Fibroblast of skin of back (primary cell): ENCODE measurements at regions not wholly inside any gene's neighbourhood (a gene's known extent, or its start where the extent isn't known, plus 50 kb on each side); places are given as distances from the start of the nearest gene placed in this dataset.
A peak's percentile ranks its signal among the peaks of the same experiment; 100 is the strongest.

ENCODE experiments used
- DNase-seq: peaks from one replicate; pipeline ENCODE4 v3.0.0-alpha.2; 2013

- no peak for DNase-seq
These were observed 382.2 kb upstream of the CADM1 start for GRCh38 chr11:115886422-115886733.

GRCh38 chr11:115885535-115886421 is 381.6 kb upstream of the CADM1 start:
- no peak for DNase-seq

GRCh38 chr11:115884800-115885534 is 380.8 kb upstream of the CADM1 start:
- no peak for DNase-seq

GRCh38 chr11:115874843-115875242 is 370.6 kb upstream of the CADM1 start:
- DNase-seq = no peak

- no peak for DNase-seq
These were observed 369.6 kb upstream of the CADM1 start for GRCh38 chr11:115873813-115874212.

- no peak for DNase-seq
These were observed 368.2 kb upstream of the CADM1 start for GRCh38 chr11:115872416-115872815.

- no peak for DNase-seq
These were observed 367.0 kb upstream of the CADM1 start for GRCh38 chr11:115871161-115871760.

GRCh38 chr11:115869780-115870431 is 365.7 kb upstream of the CADM1 start:
- peak; percentile 39 for DNase-seq

- DNase-seq = no peak
These were observed 364.9 kb upstream of the CADM1 start for GRCh38 chr11:115869131-115869530.

GRCh38 chr11:115860246-115860645 is 356.0 kb upstream of the CADM1 start:
- no peak for DNase-seq

- DNase-seq = no peak
These were observed 344.4 kb upstream of the CADM1 start for GRCh38 chr11:115848611-115849010.

- no peak for DNase-seq
These were observed 343.9 kb upstream of the CADM1 start for GRCh38 chr11:115848080-115848479.

GRCh38 chr11:115845872-115846271 is 341.7 kb upstream of the CADM1 start:
- DNase-seq = no peak

GRCh38 chr11:115843685-115844084 is 339.5 kb upstream of the CADM1 start:
- DNase-seq = no peak

- DNase-seq = no peak
These were observed 338.9 kb upstream of the CADM1 start for GRCh38 chr11:115843111-115843510.

- DNase-seq = no peak
These were observed 315.8 kb upstream of the CADM1 start for GRCh38 chr11:115820026-115820425.

- no peak for DNase-seq
These were observed 314.8 kb upstream of the CADM1 start for GRCh38 chr11:115819014-115819413.

GRCh38 chr11:115817844-115818468 is 313.7 kb upstream of the CADM1 start:
- no peak for DNase-seq

- no peak for DNase-seq
These were observed 304.2 kb upstream of the CADM1 start for GRCh38 chr11:115808351-115808940.

GRCh38 chr11:115806056-115806455 is 301.8 kb upstream of the CADM1 start:
- DNase-seq = no peak

GRCh38 chr11:115803073-115803740 is 299.0 kb upstream of the CADM1 start:
- no peak for DNase-seq

GRCh38 chr11:115802641-115803040 is 298.4 kb upstream of the CADM1 start:
- no peak for DNase-seq
